ENCODE measurements at regions not wholly inside any gene's neighbourhood (a gene's known extent, or its start where the extent isn't known, plus 50 kb on each side); places are given as distances from the start of the nearest gene placed in this dataset.

DNA sequence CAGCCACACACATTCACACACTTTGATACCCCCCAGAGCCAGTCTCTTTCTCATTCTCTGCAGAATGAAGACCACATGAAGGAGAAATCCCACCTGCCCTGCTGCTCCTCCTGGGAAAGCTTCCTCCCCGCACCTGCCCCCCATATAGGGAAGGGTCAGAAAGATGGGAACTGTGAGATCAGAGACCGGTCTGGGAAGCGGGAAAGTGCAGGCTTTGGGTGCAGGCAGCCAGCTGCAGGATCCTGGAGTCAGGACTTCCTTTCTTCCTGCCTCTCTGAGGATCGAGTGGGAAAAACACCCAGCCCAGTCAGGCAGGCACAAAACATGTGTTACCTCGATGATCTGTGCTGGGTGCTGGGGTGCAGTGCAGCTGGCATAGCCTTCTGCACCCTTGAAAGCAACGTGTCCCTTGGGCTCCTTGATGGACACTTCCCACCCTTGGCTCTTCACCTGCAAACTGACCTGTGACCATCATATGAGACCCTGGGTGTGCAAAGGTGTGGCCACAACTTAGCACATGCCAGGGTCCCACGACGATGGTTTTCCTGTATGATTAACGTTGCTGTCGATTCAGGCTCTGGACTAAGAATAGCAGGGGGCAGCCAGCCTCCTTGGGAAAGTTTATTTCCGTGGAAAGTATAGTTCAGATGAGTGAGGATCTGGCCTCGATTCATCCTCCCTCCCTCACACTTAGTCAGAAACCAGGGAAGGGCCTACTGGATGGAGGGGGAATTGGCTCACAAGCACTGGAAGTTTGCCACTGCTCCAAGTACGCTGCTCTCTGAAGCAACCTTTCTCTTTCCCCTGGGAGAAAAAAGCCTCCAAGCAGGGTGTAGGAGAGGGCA is 105.4 kb upstream of the MED13L start:
- no peak for DNase-seq

DNA sequence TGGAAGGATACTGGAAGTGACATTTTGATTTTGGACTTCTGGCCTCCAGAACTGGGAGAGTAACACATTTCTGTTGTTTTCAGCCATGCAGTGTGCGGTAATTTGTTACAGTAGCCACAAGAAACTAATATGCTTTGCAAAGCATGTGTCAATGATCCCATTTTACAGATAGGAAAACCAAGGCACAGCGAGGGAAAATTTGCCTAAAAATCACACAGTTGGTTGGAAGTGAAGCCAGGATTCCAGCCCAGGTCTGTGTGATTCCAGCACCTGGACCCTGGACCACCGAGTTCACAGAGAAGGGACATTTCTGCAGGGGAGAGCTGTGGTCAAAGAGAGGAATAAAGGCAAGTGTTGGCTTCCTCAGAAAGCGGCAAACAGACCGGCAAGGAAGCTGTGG is 106.7 kb upstream of the MED13L start:
- no peak for DNase-seq

GRCh38 chr12:116384691-116385485 is 107.4 kb upstream of the MED13L start:
- DNase-seq = no peak

DNA sequence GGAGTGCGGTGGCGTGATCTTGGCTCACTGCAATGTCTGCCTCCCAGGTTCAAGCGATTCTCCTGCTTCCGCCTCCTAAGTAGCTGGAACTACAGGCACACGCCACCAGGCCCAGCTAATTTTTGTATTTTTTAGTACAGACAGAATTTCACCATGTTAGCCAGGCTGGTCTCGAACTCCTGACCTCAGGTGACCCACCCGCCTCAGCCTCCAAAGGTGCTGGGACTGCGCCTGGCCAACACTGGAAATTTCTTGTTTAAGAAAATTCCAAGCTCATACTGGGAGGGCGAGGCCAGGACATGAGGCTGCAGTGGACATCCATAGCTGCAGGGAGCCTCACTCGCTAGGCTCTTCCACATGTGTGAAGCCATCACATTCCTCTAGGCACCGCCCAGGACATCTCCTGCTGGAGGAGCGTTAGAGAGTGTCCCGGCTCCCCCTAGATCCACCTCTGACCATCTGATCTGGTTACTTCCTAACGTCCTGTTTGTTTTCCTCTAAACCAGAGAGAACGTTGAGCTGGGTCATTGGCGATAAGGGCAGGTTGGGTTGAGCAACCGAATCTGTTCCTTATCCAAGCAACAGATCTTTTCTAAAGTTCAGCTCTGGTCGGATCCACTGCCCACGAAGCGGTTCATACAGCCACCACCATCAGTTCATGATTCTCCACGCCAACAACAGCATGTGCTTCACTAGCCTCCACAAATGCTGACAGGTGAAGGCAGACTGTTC is 108.2 kb upstream of the MED13L start:
- no peak for DNase-seq

- DNase-seq = no peak
Observed at GRCh38 chr12:116389326-116389725, 111.8 kb upstream of the MED13L start.

DNA sequence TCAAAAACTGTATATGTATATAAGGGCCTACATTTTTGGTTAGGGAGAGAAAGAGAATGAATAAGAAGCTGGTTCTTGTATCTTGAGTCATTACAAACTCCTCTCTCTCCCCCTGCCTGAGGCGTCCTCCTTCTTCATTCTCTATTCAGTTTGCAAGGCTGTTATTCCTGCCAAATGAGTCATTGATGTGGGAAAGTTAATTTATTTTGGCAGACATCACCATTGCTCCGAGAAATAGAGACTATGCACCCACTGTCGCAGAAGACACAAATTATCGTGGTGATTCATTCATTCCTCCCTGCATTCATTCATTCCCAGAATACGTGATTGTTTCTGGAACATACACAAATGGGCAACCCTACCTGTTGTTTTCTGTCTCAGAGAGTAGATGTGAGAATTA is 112.5 kb upstream of the MED13L start:
- DNase-seq = no peak

GRCh38 chr12:116390401-116391335 is 113.2 kb upstream of the MED13L start:
- no peak for DNase-seq

DNA sequence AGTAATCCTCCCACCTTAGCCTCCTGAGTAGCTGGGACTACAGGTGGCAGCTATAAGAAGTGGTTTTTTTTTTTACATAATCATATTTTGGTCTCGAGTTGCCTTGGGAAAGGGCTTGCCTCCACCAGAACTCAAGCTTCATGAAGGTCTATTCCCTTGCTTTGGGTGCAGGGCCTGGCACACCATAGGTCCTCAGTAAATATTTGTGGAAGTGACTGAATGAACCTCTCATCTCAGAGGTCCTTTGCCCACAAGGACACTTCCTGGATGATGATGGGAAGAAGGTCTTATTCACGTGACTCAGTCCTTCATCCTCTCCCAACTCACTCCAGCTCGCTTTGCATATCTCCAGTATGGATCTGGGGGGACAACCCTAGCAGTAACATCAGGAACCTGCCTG is 114.0 kb upstream of the MED13L start:
- DNase-seq = no peak

GRCh38 chr12:116392061-116392460 is 114.6 kb upstream of the MED13L start:
- no peak for DNase-seq

DNA sequence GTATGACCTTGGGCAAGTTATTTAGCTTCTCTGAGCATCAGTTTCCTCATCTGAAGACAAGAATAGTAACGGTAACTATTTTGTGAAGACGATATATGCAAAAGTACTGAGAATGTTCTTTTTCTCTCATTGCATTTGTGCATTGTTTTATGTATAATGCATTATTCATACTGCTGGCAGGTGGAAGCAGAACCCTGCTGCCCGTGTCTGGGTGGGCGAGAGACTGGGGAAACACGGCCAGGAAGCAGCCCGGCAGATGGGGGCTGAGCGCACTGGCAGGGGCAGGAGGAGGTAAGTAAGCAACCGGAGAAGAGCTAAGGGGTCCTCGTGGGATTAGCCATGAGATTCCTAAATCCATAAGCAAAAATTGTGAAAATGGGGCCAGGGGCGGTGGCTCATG is 115.8 kb upstream of the MED13L start:
- no peak for DNase-seq

DNA sequence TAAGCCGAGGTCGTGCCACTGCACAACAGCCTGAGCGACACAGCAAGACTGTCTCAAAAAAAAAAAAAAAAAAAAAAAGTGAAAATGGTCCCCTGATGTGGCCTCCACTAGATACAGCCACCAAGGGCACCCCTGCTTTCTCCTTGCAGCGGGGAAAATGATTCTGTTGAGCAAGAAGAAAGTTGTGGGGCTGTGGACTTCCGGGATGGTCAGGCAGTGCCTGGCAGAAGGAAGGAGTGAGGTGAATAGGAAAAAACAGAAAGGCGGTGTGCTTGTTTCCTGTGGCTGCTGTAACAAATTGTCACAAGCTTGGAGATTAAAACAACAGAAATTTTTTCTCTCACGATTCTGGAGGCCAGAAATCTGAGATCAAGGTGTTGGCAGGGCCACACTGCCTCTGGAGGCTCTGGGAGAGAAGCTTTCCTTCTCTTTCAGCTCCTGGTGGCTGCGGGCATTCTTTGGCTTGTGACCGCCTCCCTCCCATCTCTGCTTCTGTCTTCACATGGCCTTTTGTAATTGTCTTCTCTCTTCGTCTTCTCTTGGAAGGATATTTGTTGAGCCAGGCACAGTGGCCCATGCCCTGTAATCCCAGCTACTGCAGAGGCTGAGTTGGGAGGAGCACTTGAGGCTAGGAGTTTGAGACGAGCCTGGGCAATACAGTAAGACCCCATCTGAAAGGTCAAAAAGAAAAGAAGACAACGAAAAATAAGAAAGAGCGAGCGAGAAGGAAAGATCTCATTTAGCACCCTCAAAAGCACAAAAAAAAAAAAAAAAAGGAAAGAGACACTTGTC is 116.6 kb upstream of the MED13L start:
- no peak for DNase-seq

DNA sequence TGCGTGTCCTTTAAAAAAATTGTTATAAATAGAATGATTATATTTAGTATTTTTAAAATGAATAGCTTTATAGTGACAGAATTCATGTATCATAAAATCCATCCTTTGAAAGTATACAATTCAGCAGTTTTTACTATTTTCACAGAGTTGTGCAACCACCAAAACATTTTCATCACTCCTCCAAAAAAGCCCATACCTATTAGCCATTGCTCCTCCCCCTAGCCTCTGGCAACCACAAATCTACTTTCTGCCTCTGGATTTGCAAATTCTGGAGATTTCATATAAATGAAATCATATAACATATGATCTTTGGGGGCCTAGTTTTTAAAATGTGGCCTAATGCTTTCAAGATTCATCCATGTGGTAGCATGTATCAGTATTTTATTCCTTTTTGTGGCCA is 117.9 kb upstream of the MED13L start:
- no peak for DNase-seq

DNA sequence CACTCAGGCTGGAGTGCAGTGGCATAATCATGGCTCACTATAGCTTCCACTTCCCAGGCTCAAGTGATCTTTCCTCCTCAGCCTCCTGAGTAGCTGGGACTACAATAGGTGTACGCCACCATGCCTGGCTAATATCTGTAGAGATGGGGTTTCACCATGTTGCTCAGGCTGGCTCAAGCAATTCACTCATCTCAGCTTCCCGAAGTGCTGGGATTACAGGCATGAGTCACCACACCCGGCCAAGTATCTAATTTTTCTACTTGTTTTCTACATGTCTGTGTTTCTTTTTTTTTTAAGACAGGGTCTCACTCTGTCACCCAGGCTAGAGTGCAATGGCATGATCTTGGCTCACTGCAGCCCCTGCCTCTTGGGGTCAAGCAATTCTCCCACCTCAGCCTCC is 119.7 kb upstream of the MED13L start:
- no peak for DNase-seq

- no peak for DNase-seq
Observed at GRCh38 chr12:116398193-116398592, 120.7 kb upstream of the MED13L start.

- DNase-seq = no peak
Observed at GRCh38 chr12:116399055-116399454, 121.6 kb upstream of the MED13L start.

DNA sequence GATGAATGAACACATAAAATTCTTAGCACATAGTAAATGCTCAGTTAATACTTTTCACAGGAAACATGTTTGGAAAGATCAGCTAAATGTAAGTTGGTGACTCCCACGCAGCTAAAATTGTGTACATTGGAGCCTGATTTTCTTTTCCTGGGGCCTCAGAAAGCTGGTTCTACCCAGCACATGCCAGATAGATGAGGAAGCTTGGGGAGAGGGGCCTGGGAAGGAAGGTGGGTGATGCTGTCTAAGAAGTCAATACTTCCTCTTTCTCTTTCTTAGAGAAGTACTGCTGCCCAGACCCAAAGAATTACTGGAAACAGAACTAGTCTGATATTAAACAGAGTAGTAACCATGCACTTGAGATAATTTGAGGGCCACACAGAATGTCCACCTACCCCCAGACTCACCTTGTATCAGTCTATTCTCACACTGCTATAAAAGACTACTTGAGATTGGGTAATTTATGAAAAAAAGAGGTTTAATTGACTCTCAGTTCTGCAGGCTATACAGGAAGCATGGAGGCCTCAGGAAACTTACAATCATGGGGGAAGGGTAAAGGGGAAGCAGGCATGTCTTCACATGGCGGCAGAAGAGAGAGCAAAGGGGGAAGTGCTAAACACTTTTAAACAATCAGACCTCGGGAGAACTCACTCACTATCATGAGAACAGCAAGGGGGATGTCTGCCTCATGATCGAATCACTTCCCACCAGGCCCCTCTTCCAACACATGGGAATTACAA is 123.3 kb upstream of the MED13L start:
- DNase-seq = no peak

DNA sequence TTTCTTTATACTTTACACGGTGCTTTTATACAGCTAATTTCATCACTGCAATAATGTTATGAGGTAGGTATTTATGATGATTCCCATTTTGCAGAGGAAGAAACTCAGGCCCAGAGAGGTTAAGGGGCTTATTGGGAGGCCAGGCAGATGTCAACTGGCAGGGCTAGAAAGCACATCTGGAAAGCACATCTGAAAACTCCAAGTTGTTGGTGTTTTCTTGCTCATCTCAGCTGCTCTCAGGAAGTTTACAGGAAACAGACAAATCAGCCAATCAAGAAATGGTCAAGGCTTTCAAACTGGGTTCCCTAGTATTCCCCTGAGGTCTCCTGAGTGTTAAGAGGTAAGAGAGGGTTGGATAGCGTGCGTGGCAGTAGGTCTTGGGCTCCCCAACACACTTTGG is 124.1 kb upstream of the MED13L start:
- no peak for DNase-seq

DNA sequence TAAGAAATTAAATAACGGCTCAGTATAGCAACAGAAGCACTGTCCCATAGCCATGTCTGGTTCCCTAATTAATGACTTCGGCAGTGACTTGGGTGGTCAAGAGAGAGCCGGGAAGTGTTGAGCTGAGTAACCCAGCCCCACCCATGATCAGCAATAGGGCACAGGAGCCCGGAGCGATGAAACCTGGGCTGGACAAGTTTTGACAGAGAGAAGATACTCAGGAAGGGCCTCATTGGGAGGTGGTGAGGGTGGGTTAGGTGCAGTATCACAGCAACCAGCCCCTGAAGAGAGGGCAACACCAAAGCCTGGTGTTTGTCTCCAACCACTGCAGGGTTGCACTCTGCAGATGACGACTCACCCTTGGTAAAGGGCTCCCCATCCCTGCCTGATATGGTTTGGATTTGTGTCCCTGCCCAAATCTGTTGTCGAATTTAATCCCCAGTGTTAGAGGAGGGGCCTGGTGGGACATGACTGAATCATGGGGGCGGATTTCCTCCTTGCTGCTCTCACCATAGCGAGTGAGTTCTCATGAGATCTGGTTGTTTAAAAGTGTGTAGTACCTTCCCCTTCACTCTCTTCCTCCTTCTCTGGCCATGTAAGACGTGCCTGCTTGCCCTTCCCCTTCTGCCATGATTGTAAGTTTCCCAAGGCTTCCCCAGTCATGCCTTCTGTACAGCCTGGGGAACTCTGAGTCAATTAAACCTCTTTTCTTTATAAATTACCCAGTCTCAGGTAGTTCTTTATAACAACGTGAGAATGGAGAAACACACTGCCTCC is 124.9 kb upstream of the MED13L start:
- no peak for DNase-seq

- no peak for DNase-seq
Observed at GRCh38 chr12:116403546-116403945, 126.1 kb upstream of the MED13L start.

GRCh38 chr12:116404247-116404646 is 126.8 kb upstream of the MED13L start:
- no peak for DNase-seq

Data from stimulated activated CD4-positive, alpha-beta T cell treated with anti-CD3 and anti-CD28 coated beads, Interleukin-2, amount 100 ng/mL, for 24 hours (primary cell).